ENCODE measurements at regions not wholly inside any gene's neighbourhood (a gene's known extent, or its start where the extent isn't known, plus 50 kb on each side); places are given as distances from the start of the nearest gene placed in this dataset.

DNA sequence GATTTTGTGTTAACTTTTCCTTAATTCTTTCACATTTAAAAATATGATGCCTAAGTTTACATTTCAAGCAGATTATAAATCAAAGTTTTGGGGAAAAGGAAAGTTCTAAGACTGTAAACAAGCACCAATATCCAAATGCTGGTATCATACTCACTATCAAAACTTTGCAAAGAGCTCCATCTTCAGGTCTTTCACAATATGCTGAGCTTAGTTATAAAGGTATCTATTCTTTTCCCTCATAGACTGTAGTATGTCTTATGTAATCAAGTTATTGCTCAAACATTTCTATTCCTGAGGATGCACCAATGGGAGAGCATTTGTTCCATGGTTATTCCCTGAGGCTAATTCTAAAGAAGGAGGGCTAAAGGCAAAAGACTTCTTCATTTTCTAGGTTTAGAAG lies 207.9 kb upstream of the FAM241A start:
- TF ChIP-seq POLR2A (IDR thresholded peaks at IDR 0.05), result no peak
- TF ChIP-seq, protein P1, sequence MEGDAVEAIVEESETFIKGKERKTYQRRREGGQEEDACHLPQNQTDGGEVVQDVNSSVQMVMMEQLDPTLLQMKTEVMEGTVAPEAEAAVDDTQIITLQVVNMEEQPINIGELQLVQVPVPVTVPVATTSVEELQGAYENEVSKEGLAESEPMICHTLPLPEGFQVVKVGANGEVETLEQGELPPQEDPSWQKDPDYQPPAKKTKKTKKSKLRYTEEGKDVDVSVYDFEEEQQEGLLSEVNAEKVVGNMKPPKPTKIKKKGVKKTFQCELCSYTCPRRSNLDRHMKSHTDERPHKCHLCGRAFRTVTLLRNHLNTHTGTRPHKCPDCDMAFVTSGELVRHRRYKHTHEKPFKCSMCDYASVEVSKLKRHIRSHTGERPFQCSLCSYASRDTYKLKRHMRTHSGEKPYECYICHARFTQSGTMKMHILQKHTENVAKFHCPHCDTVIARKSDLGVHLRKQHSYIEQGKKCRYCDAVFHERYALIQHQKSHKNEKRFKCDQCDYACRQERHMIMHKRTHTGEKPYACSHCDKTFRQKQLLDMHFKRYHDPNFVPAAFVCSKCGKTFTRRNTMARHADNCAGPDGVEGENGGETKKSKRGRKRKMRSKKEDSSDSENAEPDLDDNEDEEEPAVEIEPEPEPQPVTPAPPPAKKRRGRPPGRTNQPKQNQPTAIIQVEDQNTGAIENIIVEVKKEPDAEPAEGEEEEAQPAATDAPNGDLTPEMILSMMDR (IDR thresholded peaks at IDR 0.05), result no peak
- no peak for TF ChIP-seq POLR2AphosphoS5 (IDR thresholded peaks at IDR 0.05)

Measured in suprapubic skin (tissue), 4 donors.